ENCODE measurements at regions not wholly inside any gene's neighbourhood (a gene's known extent, or its start where the extent isn't known, plus 50 kb on each side); places are given as distances from the start of the nearest gene placed in this dataset.
A peak's percentile ranks its signal among the peaks of the same experiment; 100 is the strongest.

DNA sequence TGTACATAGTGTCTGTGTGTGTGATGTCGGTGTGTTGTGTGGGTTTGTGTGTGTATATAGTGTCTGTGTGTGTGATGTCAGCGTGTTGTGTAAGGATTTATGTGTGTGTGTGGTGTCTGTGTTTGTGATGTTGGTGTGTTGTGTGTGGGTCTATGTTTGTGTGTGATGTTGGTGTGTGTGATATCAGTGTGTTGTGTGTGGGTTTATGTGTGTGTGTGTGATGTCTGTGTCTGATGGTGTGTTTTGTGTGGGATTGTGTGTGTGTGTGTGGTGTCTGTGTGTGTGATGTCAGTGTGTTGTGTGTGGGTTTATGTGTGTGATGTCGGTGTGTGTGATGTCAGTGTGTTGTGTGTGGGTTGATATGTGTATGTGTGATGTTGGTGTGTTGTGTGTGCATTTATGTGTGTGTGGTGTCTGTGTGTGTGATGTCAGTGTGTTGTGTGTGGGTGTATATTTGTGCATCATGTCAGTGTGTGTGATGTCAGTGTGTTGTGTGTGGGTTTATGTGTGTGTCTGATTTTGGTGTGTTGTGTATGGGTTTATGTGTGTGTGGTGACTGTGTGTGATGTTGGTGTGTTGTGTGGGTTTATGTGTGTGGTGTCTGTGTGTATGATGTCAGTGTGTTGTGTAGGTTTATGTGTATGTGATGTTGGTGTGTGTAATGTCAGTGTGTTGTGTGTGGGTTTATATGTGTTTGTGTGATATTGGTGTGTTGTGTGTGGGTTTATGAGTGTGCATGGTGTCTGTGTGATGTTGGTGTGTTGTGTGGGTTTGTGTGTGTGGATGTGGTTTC is 102.4 kb upstream of the CD93 start:
- intact Hi-C loops (cut with DNase I; ENCODE audit: low total_unique reads) = no loop called here

DNA sequence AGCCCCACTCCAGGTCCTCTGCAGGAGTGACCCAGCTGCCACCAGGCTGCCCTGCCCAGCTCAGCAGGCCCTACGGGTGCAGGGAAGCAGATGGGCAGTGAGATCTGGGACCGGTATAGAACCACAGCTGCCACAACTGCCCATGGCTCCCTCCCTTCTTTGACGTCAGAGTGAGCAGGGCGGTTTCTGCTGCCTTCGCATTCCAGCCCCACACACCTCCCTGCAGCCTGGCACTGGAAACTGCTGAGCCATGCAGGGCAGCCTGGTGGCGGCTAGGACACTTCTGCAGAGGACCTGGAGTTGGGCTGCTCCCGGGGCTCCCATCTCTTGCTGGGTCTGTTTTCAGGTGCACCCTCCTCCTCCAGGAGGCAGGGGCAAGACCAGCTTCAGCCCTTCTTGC is 101.6 kb upstream of the CD93 start:
- no peak overlapping the region for H3K4me3 ChIP-seq
- no peaks in the 10 kb centered on the region for H3K27me3 ChIP-seq
- no peaks in the 10 kb centered on the region for H3K9me3 ChIP-seq
- no peak for TF ChIP-seq POLR2A (IDR thresholded peaks at IDR 0.05)
- TF ChIP-seq, protein P1, sequence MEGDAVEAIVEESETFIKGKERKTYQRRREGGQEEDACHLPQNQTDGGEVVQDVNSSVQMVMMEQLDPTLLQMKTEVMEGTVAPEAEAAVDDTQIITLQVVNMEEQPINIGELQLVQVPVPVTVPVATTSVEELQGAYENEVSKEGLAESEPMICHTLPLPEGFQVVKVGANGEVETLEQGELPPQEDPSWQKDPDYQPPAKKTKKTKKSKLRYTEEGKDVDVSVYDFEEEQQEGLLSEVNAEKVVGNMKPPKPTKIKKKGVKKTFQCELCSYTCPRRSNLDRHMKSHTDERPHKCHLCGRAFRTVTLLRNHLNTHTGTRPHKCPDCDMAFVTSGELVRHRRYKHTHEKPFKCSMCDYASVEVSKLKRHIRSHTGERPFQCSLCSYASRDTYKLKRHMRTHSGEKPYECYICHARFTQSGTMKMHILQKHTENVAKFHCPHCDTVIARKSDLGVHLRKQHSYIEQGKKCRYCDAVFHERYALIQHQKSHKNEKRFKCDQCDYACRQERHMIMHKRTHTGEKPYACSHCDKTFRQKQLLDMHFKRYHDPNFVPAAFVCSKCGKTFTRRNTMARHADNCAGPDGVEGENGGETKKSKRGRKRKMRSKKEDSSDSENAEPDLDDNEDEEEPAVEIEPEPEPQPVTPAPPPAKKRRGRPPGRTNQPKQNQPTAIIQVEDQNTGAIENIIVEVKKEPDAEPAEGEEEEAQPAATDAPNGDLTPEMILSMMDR (IDR thresholded peaks at IDR 0.05) = no peak
- peak; percentile 54 for DNase-seq
- no peak overlapping the region for H3K27ac ChIP-seq
- H3K4me1 ChIP-seq = no peaks in the 10 kb centered on the region
- intact Hi-C loops (cut with DNase I; ENCODE audit: low total_unique reads) = no loop called here
- WGBS, 2 donors = 61 to 66% methylated on average over 5 to 7 of the region's 7 CpGs
- no peaks in the 10 kb centered on the region for H3K36me3 ChIP-seq (ENCODE audit: low read depth, missing control alignments)

More for the DNA sequence above, 102.4 kb upstream of the CD93 start:
- no peak for DNase-seq
- TF ChIP-seq, protein P1 (IDR thresholded peaks at IDR 0.05) = no peak
- no peak for TF ChIP-seq POLR2A (IDR thresholded peaks at IDR 0.05)
- H3K9me3 ChIP-seq = no peaks in the 10 kb centered on the region
- no peak overlapping the region for H3K4me3 ChIP-seq
- no peak overlapping the region for H3K27ac ChIP-seq
- 84 to 95% methylated on average over 3 of the region's 3 CpGs for WGBS, 2 donors
- H3K4me1 ChIP-seq = no peaks in the 10 kb centered on the region
- H3K27me3 ChIP-seq = no peaks in the 10 kb centered on the region
- no peaks in the 10 kb centered on the region for H3K36me3 ChIP-seq (ENCODE audit: low read depth, missing control alignments)

DNA sequence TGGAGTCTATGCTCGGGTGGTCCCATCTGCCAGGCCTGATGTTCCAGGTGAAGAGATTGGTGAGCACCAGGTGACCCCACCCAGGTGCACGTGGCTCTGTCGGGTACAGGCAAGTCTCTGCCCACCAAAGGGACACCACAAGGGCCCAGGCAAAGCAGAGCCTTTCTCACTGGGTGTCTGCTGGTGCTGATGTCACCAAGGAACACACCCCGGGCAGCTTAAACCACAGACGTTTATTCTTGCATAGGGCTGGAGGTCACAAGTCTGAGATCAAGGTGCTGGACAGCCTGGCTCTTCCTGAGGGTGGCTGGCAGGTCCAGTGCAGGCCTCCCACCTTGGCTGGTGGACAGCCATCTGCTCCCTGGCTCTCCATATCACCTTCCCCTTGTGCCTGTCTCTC is 100.7 kb upstream of the CD93 start:
- no peak overlapping the region for H3K4me3 ChIP-seq
- H3K4me1 ChIP-seq = no peaks in the 10 kb centered on the region
- H3K27ac ChIP-seq = no peak overlapping the region
- H3K36me3 ChIP-seq (ENCODE audit: low read depth, missing control alignments) = no peaks in the 10 kb centered on the region
- DNase-seq = no peak
- intact Hi-C loops (cut with DNase I; ENCODE audit: low total_unique reads) = no loop called here
- H3K9me3 ChIP-seq = no peaks in the 10 kb centered on the region
- no peak for TF ChIP-seq POLR2A (IDR thresholded peaks at IDR 0.05)
- TF ChIP-seq, protein P1 (IDR thresholded peaks at IDR 0.05) = no peak
- H3K27me3 ChIP-seq = no peaks in the 10 kb centered on the region
- WGBS, 2 donors = 92 to 96% methylated on average over 4 to 5 of the region's 5 CpGs

DNA sequence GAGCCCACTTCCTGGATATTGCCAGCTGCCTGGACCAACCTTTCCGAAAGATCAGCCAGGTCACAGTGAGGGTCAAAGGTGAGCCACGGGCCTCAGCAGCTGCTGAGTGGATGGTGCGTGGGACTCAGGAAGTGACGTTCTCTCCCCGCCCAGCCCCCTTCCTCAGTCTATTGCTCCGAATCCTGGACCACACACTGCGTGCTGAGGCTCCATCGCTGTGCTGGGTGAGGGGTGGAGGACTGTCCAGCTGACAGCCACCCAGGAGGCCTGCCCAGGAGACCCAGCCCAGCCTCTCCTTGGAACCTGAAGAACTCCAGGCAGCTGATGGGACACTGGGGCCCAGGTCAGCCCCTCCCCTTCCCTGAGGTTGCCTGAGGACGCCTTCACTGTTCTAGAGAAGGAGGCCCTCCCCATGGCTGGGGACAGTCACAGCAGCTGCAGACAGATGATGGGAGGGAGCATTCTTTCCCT is 94.4 kb upstream of the CD93 start:
- no peak overlapping the region for H3K4me3 ChIP-seq
- peak overlapping the region in 1 of 2 donors; percentile 73 for H3K27ac ChIP-seq
- TF ChIP-seq, protein P1 (IDR thresholded peaks at IDR 0.05) = no peak
- TF ChIP-seq POLR2A (IDR thresholded peaks at IDR 0.05) = no peak
- H3K9me3 ChIP-seq = no peaks in the 10 kb centered on the region
- intact Hi-C loops (cut with DNase I; ENCODE audit: low total_unique reads) = no loop called here
- H3K27me3 ChIP-seq = no peaks in the 10 kb centered on the region
- peaks cover 5% of the 10 kb centered on the region for H3K4me1 ChIP-seq
- WGBS, 2 donors = 27 to 51% methylated on average over 3 to 9 of the region's 9 CpGs
- H3K36me3 ChIP-seq (ENCODE audit: low read depth, missing control alignments) = no peaks in the 10 kb centered on the region
- DNase-seq = peak; percentile 89

Measured in testis (tissue), 2 donors.